ENCODE measurements at regions not wholly inside any gene's neighbourhood (a gene's known extent, or its start where the extent isn't known, plus 50 kb on each side); places are given as distances from the start of the nearest gene placed in this dataset.
A peak's percentile ranks its signal among the peaks of the same experiment; 100 is the strongest.

- TF ChIP-seq POLR2A (IDR thresholded peaks at IDR 0.05): no peak
- TF ChIP-seq CTCF (IDR thresholded peaks at IDR 0.05): no peak
These were observed 111.3 kb downstream of the ARRDC4 start for GRCh38 chr15:98071786-98072185.

GRCh38 chr15:98075441-98075840 is 114.9 kb downstream of the ARRDC4 start:
- TF ChIP-seq POLR2A (IDR thresholded peaks at IDR 0.05): no peak
- TF ChIP-seq CTCF (IDR thresholded peaks at IDR 0.05): no peak
- H3K27ac ChIP-seq: no peak overlapping the region
- H3K4me3 ChIP-seq: no peak overlapping the region
- no peaks in the 10 kb centered on the region for H3K36me3 ChIP-seq (ENCODE audit: low read depth, missing control alignments)
- no peaks in the 10 kb centered on the region for H3K9me3 ChIP-seq
- peaks cover 10% of the 10 kb centered on the region for H3K4me1 ChIP-seq
- no peaks in the 10 kb centered on the region for H3K27me3 ChIP-seq
- no peak for DNase-seq
- intact Hi-C loops (cut with DNase I; ENCODE audit: low total_unique reads): no loop called here

More at GRCh38 chr15:98071786-98072185, 111.3 kb downstream of the ARRDC4 start:
- intact Hi-C loops (cut with DNase I; ENCODE audit: low total_unique reads): no loop called here
- Histone ChIP-seq H3K36me3 (ENCODE audit: low read depth, missing control alignments) (no peaks in the 10 kb centered on the region), H3K9me3 (no peaks in the 10 kb centered on the region), H3K27me3 (no peaks in the 10 kb centered on the region), H3K27ac (no peak overlapping the region), H3K4me1 (peaks cover 7% of the 10 kb centered on the region), H3K4me3 (no peak overlapping the region)
- no peak for DNase-seq

GRCh38 chr15:98076021-98076816 is 115.7 kb downstream of the ARRDC4 start:
- Histone ChIP-seq H3K27ac (no peak overlapping the region), H3K27me3 (no peaks in the 10 kb centered on the region), H3K4me3 (no peak overlapping the region), H3K4me1 (peaks cover 10% of the 10 kb centered on the region), H3K9me3 (no peaks in the 10 kb centered on the region), H3K36me3 (ENCODE audit: low read depth, missing control alignments) (no peaks in the 10 kb centered on the region)
- intact Hi-C loops (cut with DNase I; ENCODE audit: low total_unique reads): no loop called here
- WGBS, 2 donors: 53 to 54% methylated on average over 8 of the region's 8 CpGs
- TF ChIP-seq POLR2A (IDR thresholded peaks at IDR 0.05): no peak
- no peak for TF ChIP-seq CTCF (IDR thresholded peaks at IDR 0.05)
- DNase-seq: peak; percentile 41

- Histone ChIP-seq H3K4me3 (no peak overlapping the region), H3K9me3 (no peaks in the 10 kb centered on the region), H3K27me3 (no peaks in the 10 kb centered on the region), H3K4me1 (peaks cover 10% of the 10 kb centered on the region), H3K36me3 (ENCODE audit: low read depth, missing control alignments) (no peaks in the 10 kb centered on the region), H3K27ac (peak overlapping the region in 1 of 2 donors; percentile 18)
- TF ChIP-seq POLR2A (IDR thresholded peaks at IDR 0.05) (no peak), CTCF (IDR thresholded peaks at IDR 0.05) (no peak)
- DNase-seq: no peak
- intact Hi-C loops (cut with DNase I; ENCODE audit: low total_unique reads): no loop called here
- WGBS, 2 donors: 70 to 71% methylated on average over 8 of the region's 8 CpGs
These were observed 116.7 kb downstream of the ARRDC4 start for GRCh38 chr15:98077186-98077585.

GRCh38 chr15:98080791-98081190 is 120.3 kb downstream of the ARRDC4 start:
- no peak overlapping the region for H3K4me3 ChIP-seq
- no peak for DNase-seq
- H3K36me3 ChIP-seq (ENCODE audit: low read depth, missing control alignments): no peaks in the 10 kb centered on the region
- H3K9me3 ChIP-seq: no peaks in the 10 kb centered on the region
- intact Hi-C loops (cut with DNase I; ENCODE audit: low total_unique reads): no loop called here
- H3K27ac ChIP-seq: no peak overlapping the region
- no peak for TF ChIP-seq CTCF (IDR thresholded peaks at IDR 0.05)
- TF ChIP-seq POLR2A (IDR thresholded peaks at IDR 0.05): no peak
- 85 to 89% methylated on average over 2 of the region's 2 CpGs for WGBS, 2 donors
- peaks cover 10% of the 10 kb centered on the region for H3K4me1 ChIP-seq
- H3K27me3 ChIP-seq: no peaks in the 10 kb centered on the region
